Loucy (cell line): ENCODE measurements at regions not wholly inside any gene's neighbourhood (a gene's known extent, or its start where the extent isn't known, plus 50 kb on each side); places are given as distances from the start of the nearest gene placed in this dataset.

ENCODE experiments used
- CTCF ChIP-seq: fragments of 200-600 bp; sonication (generic); conservative IDR thresholded peaks from 2 replicates; pipeline ENCODE4 v1.5.1; 2014; ENCODE audit warnings: mild to moderate bottlenecking, antibody characterized with exemption, low read length
- EZH2phosphoT487 ChIP-seq: fragments of 200-600 bp; IDR thresholded peaks from 2 replicates; pipeline ENCODE4 v1.6.1; 2018; ENCODE audit warnings: antibody characterized with exemption, mild to moderate bottlenecking, moderate library complexity, borderline replicate concordance

- TF ChIP-seq CTCF (no peak), EZH2phosphoT487 (no peak)
Measured at GRCh38 chr5:107126341-107126740, 544.4 kb downstream of the EFNA5 start.
